Glutamatergic neuron (in vitro differentiated cells): ENCODE measurements at regions not wholly inside any gene's neighbourhood (a gene's known extent, or its start where the extent isn't known, plus 50 kb on each side); places are given as distances from the start of the nearest gene placed in this dataset.
"Not testable (repeated sequence)": the region's sequence is repeated elsewhere in the genome, so short reads cannot be mapped to it uniquely, and the experiment has no call there.

Experiments
- DNase-seq: peaks from one replicate; pipeline ENCODE4 v3.0.0; 2022
- H3K27ac Mint-ChIP-seq: one replicate; pipeline ENCODE4 v1.8.0; 2020; ENCODE audit warnings: mild to moderate bottlenecking, mixed read lengths, inconsistent platforms; ENCODE audit not compliant: unreplicated experiment
- H3K27me3 Mint-ChIP-seq: one replicate; pipeline ENCODE4 v1.8.0; 2020; ENCODE audit warnings: mild to moderate bottlenecking, moderate library complexity, mixed read lengths, inconsistent platforms; ENCODE audit not compliant: unreplicated experiment
- H3K36me3 Mint-ChIP-seq: one replicate; pipeline ENCODE4 v1.8.0; 2020; ENCODE audit warnings: mild to moderate bottlenecking, mixed read lengths, inconsistent platforms; ENCODE audit not compliant: unreplicated experiment
- H3K4me1 Mint-ChIP-seq: one replicate; pipeline ENCODE4 v1.8.0; 2020; ENCODE audit warnings: mild to moderate bottlenecking, low read depth, mixed read lengths, inconsistent platforms; ENCODE audit not compliant: unreplicated experiment
- H3K4me3 Mint-ChIP-seq: one replicate; pipeline ENCODE4 v1.8.0; 2020; ENCODE audit warnings: mild to moderate bottlenecking, mixed read lengths, inconsistent platforms; ENCODE audit not compliant: unreplicated experiment
- H3K9me3 Mint-ChIP-seq: one replicate; pipeline ENCODE4 v1.8.0; 2020; ENCODE audit warnings: mild to moderate bottlenecking, moderate library complexity, mixed read lengths, inconsistent platforms; ENCODE audit not compliant: unreplicated experiment
- TF ChIP-seq, protein P1 (sequence below): fragments of 200-600 bp; sonication (generic); IDR thresholded peaks from one replicate; pipeline ENCODE4 v1.5.0; 2021; ENCODE audit not compliant: partially characterized antibody, unreplicated experiment

DNA sequence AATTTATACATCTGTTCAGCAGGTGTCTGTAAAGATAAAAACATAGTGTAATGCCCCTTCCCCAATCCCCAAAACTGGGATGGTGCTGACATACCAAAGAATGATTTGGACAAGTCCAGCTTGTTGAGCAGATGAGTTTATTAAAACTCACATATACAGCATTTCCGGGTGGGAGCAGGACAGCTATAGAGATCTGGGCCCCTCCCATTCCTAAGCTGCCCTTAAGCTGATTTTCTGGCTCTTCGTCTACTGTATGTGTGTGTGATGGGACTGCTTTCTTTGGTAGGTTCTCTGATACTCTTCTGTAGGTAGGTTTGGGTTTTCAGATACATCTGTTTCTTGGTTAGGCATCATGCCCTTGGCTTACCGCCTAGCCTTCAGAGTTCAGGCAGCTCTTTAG is 703.7 kb upstream of the PCDH10 start:
- H3K27ac Mint-ChIP-seq: no peak overlapping the region
- peaks cover 2% of the 10 kb centered on the region for H3K9me3 Mint-ChIP-seq
- TF ChIP-seq, protein P1, sequence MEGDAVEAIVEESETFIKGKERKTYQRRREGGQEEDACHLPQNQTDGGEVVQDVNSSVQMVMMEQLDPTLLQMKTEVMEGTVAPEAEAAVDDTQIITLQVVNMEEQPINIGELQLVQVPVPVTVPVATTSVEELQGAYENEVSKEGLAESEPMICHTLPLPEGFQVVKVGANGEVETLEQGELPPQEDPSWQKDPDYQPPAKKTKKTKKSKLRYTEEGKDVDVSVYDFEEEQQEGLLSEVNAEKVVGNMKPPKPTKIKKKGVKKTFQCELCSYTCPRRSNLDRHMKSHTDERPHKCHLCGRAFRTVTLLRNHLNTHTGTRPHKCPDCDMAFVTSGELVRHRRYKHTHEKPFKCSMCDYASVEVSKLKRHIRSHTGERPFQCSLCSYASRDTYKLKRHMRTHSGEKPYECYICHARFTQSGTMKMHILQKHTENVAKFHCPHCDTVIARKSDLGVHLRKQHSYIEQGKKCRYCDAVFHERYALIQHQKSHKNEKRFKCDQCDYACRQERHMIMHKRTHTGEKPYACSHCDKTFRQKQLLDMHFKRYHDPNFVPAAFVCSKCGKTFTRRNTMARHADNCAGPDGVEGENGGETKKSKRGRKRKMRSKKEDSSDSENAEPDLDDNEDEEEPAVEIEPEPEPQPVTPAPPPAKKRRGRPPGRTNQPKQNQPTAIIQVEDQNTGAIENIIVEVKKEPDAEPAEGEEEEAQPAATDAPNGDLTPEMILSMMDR: no peak
- no peak overlapping the region for H3K4me3 Mint-ChIP-seq
- no peaks in the 10 kb centered on the region for H3K4me1 Mint-ChIP-seq
- no peaks in the 10 kb centered on the region for H3K27me3 Mint-ChIP-seq
- DNase-seq: no peak
- H3K36me3 Mint-ChIP-seq: no peaks in the 10 kb centered on the region

DNA sequence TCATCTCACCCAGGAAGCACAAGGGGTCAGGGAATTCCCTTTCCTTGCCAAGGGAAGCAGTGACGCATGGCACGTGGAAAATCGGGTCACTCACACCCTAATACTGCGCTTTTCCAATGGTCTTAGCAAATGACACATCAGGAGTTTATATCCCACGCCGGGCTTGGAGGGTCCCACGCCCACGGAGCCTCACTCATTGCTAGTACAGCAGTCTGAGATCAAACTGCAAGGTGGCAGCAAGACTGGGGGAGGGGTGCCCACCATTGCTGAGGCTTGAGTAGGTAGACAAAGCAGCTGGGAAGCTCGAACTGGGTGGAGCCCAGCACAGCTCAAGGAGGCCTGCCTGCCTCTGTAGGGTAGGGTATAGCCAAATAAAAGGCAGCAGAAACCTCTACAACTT is 691.1 kb upstream of the PCDH10 start:
- H3K9me3 Mint-ChIP-seq, H3K4me1 Mint-ChIP-seq, H3K4me3 Mint-ChIP-seq, H3K27me3 Mint-ChIP-seq, DNase-seq, H3K36me3 Mint-ChIP-seq, H3K27ac Mint-ChIP-seq: not testable (repeated sequence)

DNA sequence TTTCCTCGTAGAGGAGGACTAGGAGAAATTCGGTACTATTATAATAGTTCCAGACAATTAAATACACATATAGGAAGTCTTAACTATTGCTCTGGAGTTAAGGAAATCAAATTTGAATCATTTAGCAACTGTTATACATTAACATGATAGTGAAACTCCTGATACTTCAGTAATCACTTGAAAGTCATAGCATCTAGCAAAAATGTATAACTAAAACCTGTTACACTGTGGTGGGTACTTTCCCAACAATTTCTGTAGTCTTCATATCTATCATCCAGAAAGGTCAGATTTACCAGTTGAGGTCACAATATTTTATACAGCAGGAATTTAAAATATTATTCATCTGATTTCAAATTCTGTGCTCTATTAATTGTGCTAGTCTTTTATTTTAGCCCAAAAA is 669.6 kb upstream of the PCDH10 start:
- TF ChIP-seq, protein P1: no peak
- no peak for DNase-seq
- Mint-ChIP-seq H3K4me1 (no peaks in the 10 kb centered on the region), H3K27ac (no peak overlapping the region), H3K27me3 (no peaks in the 10 kb centered on the region), H3K9me3 (no peaks in the 10 kb centered on the region), H3K36me3 (no peaks in the 10 kb centered on the region), H3K4me3 (no peak overlapping the region)

DNA sequence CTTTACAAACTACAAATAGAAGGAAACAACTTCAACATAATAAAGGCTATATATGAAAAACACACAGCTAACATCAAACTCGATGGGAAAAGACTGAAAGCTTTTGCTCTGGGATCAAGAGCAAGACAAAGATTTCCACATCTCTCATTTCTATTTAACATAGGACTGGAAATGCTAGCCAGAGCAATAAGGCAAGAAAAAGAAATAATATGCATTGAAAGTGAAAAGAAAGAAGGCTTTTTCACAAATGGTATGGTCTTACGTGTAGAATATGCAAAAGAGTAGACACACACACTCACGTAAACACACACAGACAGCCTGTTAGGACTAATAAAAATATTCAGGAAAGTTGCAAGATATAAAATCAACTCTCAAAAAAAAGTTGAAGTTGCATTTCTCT is 660.5 kb upstream of the PCDH10 start:
- TF ChIP-seq, protein P1: no peak

DNA sequence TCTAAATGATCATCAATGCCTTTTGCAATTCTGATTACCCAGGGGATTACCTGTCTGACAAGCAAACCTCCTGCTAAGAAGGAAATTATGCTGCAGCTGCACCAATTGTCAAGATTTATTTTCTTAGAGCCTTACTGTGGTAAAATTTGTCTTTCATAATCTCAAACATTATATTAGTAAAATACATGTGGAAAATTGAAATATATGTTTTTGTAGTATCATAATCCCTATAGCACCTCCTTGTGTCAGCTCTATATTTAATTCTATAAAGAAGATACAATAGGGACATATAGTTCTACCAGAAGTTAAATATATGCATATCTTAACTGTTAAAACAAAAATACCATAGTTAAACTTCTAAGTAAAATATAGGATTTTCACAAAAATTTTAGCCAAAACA is 655.6 kb upstream of the PCDH10 start:
- no peak overlapping the region for H3K4me3 Mint-ChIP-seq
- no peak overlapping the region for H3K27ac Mint-ChIP-seq
- peaks cover 2% of the 10 kb centered on the region for H3K9me3 Mint-ChIP-seq
- no peaks in the 10 kb centered on the region for H3K27me3 Mint-ChIP-seq
- TF ChIP-seq, protein P1: no peak
- no peaks in the 10 kb centered on the region for H3K4me1 Mint-ChIP-seq
- DNase-seq: no peak
- no peaks in the 10 kb centered on the region for H3K36me3 Mint-ChIP-seq

More for the DNA sequence above, 660.5 kb upstream of the PCDH10 start:
- no peak for DNase-seq
- peaks cover 2% of the 10 kb centered on the region for H3K9me3 Mint-ChIP-seq
- no peaks in the 10 kb centered on the region for H3K27me3 Mint-ChIP-seq
- no peaks in the 10 kb centered on the region for H3K4me1 Mint-ChIP-seq
- H3K36me3 Mint-ChIP-seq: peaks cover 3% of the 10 kb centered on the region
- no peak overlapping the region for H3K4me3 Mint-ChIP-seq
- no peak overlapping the region for H3K27ac Mint-ChIP-seq

DNA sequence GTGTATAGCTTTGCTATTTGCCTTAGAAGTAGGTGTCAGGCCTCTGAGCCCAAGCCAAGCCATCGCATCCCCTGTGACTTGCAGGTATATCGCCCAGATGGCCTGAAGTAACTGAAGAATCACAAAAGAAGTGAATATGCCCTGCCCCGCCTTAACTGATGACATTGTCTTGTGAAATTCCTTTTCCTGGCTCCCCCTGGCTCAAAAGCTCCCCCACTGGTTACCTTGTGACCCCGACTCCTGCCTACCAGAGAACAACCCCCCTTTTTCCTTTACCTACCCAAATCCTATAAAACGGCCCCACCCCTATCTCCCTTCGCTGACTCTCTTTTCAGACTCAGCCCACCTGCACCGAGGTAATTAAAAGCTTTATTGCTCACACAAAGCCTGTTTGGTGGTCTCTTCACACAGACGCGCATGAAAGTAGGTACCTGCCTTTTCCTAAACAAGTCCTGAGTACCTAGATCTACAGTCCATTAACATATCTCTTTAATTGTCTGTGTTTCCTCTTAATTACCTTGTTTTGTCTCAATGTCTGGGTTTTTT is 653.8 kb upstream of the PCDH10 start:
- DNase-seq, H3K4me1 Mint-ChIP-seq, H3K36me3 Mint-ChIP-seq, H3K9me3 Mint-ChIP-seq, H3K27ac Mint-ChIP-seq, H3K4me3 Mint-ChIP-seq, H3K27me3 Mint-ChIP-seq: not testable (repeated sequence)
